ENCODE measurements at regions not wholly inside any gene's neighbourhood (a gene's known extent, or its start where the extent isn't known, plus 50 kb on each side); places are given as distances from the start of the nearest gene placed in this dataset.

DNA sequence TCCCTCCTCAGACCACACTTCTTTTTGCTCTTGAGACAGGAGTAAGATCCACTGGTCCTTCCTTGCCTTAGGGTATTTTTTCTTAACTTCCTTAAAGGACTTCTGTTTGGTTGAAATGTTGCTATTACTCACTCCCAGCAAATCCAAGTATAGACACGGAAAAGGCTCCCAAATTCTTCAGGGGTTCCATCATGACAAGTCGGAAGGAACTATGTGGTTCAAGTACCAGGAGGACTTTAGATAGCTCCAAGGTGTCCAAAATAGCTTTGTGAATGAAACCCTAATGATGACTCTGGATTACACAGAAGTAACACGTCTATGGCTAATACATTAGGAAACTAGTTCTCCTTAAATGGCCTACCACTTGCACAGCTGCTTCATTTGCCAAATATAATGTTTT is 238.7 kb downstream of the KCTD12 start:
- TF ChIP-seq, protein P1, sequence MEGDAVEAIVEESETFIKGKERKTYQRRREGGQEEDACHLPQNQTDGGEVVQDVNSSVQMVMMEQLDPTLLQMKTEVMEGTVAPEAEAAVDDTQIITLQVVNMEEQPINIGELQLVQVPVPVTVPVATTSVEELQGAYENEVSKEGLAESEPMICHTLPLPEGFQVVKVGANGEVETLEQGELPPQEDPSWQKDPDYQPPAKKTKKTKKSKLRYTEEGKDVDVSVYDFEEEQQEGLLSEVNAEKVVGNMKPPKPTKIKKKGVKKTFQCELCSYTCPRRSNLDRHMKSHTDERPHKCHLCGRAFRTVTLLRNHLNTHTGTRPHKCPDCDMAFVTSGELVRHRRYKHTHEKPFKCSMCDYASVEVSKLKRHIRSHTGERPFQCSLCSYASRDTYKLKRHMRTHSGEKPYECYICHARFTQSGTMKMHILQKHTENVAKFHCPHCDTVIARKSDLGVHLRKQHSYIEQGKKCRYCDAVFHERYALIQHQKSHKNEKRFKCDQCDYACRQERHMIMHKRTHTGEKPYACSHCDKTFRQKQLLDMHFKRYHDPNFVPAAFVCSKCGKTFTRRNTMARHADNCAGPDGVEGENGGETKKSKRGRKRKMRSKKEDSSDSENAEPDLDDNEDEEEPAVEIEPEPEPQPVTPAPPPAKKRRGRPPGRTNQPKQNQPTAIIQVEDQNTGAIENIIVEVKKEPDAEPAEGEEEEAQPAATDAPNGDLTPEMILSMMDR (optimal IDR thresholded peaks at IDR 0.05 in 1 of 3, IDR thresholded peaks at IDR 0.05 in 1 of 3, conservative IDR thresholded peaks at IDR 0.05 in 1 of 3; ENCODE audit: extremely low read depth in 1 of 3, insufficient read depth in 2 of 3, low read length in 3 of 3): no peak
- no peak for TF ChIP-seq EZH2 (IDR thresholded peaks at IDR 0.05; ENCODE audit: low read length)
